SU-DHL-6 (cell line): ENCODE measurements at regions not wholly inside any gene's neighbourhood (a gene's known extent, or its start where the extent isn't known, plus 50 kb on each side); places are given as distances from the start of the nearest gene placed in this dataset.
A peak's percentile ranks its signal among the peaks of the same experiment; 100 is the strongest.
"Not testable (repeated sequence)": the region's sequence is repeated elsewhere in the genome, so short reads cannot be mapped to it uniquely, and the experiment has no call there.

Source experiments
- H2AFZ ChIP-seq: fragments of 200-600 bp; sonication (generic); 2 replicates; pipeline ENCODE4 v1.6.1; 2014; ENCODE audit warnings: low read depth, mild to moderate bottlenecking, moderate library complexity, mixed read lengths, antibody characterized with exemption, low read length; ENCODE audit not compliant: severe bottlenecking
- H3F3A ChIP-seq: fragments of 200-600 bp; shearing (Covaris generic); 2 replicates; pipeline ENCODE4 v1.6.0; 2016; ENCODE audit warnings: antibody characterized with exemption, mild to moderate bottlenecking; ENCODE audit not compliant: insufficient read depth
- H3K27ac ChIP-seq: fragments of 200-600 bp; sonication (generic); 2 replicates; pipeline ENCODE4 v1.5.1; 2016; ENCODE audit warnings: low read depth, mild to moderate bottlenecking, low read length, moderate library complexity, mixed read lengths
- H3K27me3 ChIP-seq: fragments of 200-600 bp; sonication (generic), shearing (Covaris generic); 2 replicates; pipeline ENCODE4 v1.6.0; 2014; ENCODE audit warnings: mild to moderate bottlenecking, low read length
- H3K36me3 ChIP-seq: fragments of 200-600 bp; sonication (generic); 2 replicates; pipeline ENCODE4 v1.6.1; 2014; ENCODE audit warnings: mild to moderate bottlenecking, low read length, mixed read lengths
- H3K4me2 ChIP-seq: fragments of 300-600, 200-600 bp; shearing (Covaris generic), sonication (generic); 2 replicates; pipeline ENCODE4 v1.6.0; 2014; ENCODE audit warnings: low read length, low read depth, mild to moderate bottlenecking; ENCODE audit not compliant: poor library complexity, severe bottlenecking
- H3K4me3 ChIP-seq: fragments of 200-600 bp; sonication (generic); 2 replicates; pipeline ENCODE4 v1.5.1; 2014; ENCODE audit warnings: antibody characterized with exemption, low read length, mild to moderate bottlenecking, mixed read lengths; ENCODE audit not compliant: insufficient read depth, poor library complexity, severe bottlenecking
- H3K79me2 ChIP-seq: fragments of 200-600 bp; sonication (generic); 2 replicates; pipeline ENCODE4 v1.6.1; 2014; ENCODE audit warnings: mild to moderate bottlenecking, low read length, moderate library complexity; ENCODE audit not compliant: insufficient read depth
- H3K9ac ChIP-seq: fragments of 200-600 bp; sonication (generic); 2 replicates; pipeline ENCODE4 v1.7.0; 2014; ENCODE audit warnings: mild to moderate bottlenecking, low read length
- H3K9me2 ChIP-seq: fragments of 200-600 bp; sonication (generic); replicated peaks from 2 replicates; pipeline ENCODE4 v1.6.1; 2014; ENCODE audit warnings: low read length; ENCODE audit not compliant: insufficient read depth
- H3K9me3 ChIP-seq: fragments of 200-600 bp; sonication (generic); 2 replicates; pipeline ENCODE4 v1.6.1; 2014; ENCODE audit warnings: low read length, mixed read lengths; ENCODE audit not compliant: insufficient read depth
- H4K20me1 ChIP-seq: fragments of 200-600 bp; sonication (generic); 2 replicates; pipeline ENCODE4 v1.6.1; 2014; ENCODE audit warnings: low read depth, mild to moderate bottlenecking, antibody characterized with exemption, low read length, moderate library complexity, mixed read lengths
- EZH2phosphoT487 ChIP-seq: fragments of 200-600 bp; sonication (generic), shearing (Covaris generic); conservative IDR thresholded peaks from 2 replicates; pipeline ENCODE4 v1.6.1; 2018; ENCODE audit warnings: mild to moderate bottlenecking, antibody characterized with exemption, low read length, moderate library complexity, mixed read lengths
- TF ChIP-seq, protein P1 (sequence below): fragments of 200-600 bp; sonication (generic); IDR thresholded peaks from one replicate; pipeline ENCODE4 v1.5.1; 2017; ENCODE audit warnings: antibody characterized with exemption, mild to moderate bottlenecking, low read length, moderate library complexity; ENCODE audit not compliant: insufficient read depth, poor library complexity, severe bottlenecking

- Histone ChIP-seq H3K27ac (no peak overlapping the region), H2AFZ (peak overlapping the region; percentile 74), H4K20me1 (no peaks in the 10 kb centered on the region), H3K79me2 (no peaks in the 10 kb centered on the region), H3K4me2 (no peak overlapping the region), H3K9me3 (no peaks in the 10 kb centered on the region), H3K9me2 (no peaks in the 10 kb centered on the region), H3K36me3 (no peaks in the 10 kb centered on the region), H3K9ac (no peak overlapping the region), H3K4me3 (no peak overlapping the region), H3K27me3 (no peaks in the 10 kb centered on the region), H3F3A (no peaks in the 10 kb centered on the region)
- TF ChIP-seq, protein P1, sequence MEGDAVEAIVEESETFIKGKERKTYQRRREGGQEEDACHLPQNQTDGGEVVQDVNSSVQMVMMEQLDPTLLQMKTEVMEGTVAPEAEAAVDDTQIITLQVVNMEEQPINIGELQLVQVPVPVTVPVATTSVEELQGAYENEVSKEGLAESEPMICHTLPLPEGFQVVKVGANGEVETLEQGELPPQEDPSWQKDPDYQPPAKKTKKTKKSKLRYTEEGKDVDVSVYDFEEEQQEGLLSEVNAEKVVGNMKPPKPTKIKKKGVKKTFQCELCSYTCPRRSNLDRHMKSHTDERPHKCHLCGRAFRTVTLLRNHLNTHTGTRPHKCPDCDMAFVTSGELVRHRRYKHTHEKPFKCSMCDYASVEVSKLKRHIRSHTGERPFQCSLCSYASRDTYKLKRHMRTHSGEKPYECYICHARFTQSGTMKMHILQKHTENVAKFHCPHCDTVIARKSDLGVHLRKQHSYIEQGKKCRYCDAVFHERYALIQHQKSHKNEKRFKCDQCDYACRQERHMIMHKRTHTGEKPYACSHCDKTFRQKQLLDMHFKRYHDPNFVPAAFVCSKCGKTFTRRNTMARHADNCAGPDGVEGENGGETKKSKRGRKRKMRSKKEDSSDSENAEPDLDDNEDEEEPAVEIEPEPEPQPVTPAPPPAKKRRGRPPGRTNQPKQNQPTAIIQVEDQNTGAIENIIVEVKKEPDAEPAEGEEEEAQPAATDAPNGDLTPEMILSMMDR = no peak
- no peak for TF ChIP-seq EZH2phosphoT487
Observed at GRCh38 chr21:20292280-20292679, 705.9 kb upstream of the NCAM2 start.

DNA sequence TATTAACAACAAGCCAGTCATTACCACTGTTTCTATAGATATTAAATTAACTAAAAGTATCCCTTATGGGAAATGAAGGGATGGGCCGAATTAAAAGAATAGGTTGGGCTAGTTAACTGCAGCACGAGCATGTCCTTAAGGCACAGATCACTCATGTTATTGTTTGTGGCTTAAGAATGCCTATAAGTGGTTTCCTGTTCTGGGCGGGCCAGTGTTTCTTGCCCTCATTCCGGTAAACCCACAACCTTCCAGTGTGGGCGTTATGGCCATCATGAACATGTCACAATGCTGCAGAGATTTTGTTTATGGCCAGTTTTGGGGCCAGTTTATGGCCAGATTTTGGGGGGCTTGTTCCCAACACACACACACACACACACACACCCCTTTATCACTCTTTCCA is 705.4 kb upstream of the NCAM2 start:
- H3K79me2 ChIP-seq, H3K9me2 ChIP-seq, H3K9me3 ChIP-seq, H3K36me3 ChIP-seq, H3K27ac ChIP-seq, H4K20me1 ChIP-seq, H3K4me2 ChIP-seq, H2AFZ ChIP-seq, H3K4me3 ChIP-seq, H3F3A ChIP-seq, H3K27me3 ChIP-seq, H3K9ac ChIP-seq: not testable (repeated sequence)

- no peaks in the 10 kb centered on the region for H3K9me2 ChIP-seq
- H3K27me3 ChIP-seq = no peaks in the 10 kb centered on the region
- no peaks in the 10 kb centered on the region for H3K36me3 ChIP-seq
- H3K4me3 ChIP-seq = no peak overlapping the region
- no peak overlapping the region for H2AFZ ChIP-seq
- no peaks in the 10 kb centered on the region for H4K20me1 ChIP-seq
- TF ChIP-seq EZH2phosphoT487 = no peak
- TF ChIP-seq, protein P1 = no peak
- H3K27ac ChIP-seq = no peak overlapping the region
- no peak overlapping the region for H3K4me2 ChIP-seq
- H3K79me2 ChIP-seq = no peaks in the 10 kb centered on the region
- H3K9ac ChIP-seq = no peak overlapping the region
- no peaks in the 10 kb centered on the region for H3F3A ChIP-seq
- H3K9me3 ChIP-seq = no peaks in the 10 kb centered on the region
Observed at GRCh38 chr21:20301395-20301794, 696.8 kb upstream of the NCAM2 start.

DNA sequence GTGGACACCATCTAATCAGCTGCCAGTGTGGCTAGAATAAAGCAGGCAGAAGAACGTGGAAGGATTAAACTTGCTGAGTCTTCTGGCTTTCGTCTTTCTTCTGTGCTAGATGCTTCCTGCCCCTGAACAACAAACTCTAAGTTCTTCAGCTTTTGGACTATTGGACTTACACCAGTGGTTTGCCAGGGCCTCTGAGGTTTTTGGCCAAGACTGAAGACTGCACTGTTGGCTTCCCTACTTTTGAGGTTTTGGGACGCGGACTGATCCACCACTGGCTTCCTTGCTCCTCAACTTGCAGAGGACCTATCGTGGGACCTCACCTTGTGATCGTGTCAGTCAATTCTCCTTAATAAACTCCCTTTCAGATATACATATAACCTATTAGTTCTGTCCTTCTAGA is 696.1 kb upstream of the NCAM2 start:
- Histone ChIP-seq H3K9ac (no peak overlapping the region), H4K20me1 (no peaks in the 10 kb centered on the region), H3K27ac (no peak overlapping the region), H3K27me3 (no peaks in the 10 kb centered on the region), H3K4me3 (no peak overlapping the region), H3K36me3 (no peaks in the 10 kb centered on the region), H2AFZ (no peak overlapping the region), H3K9me2 (no peaks in the 10 kb centered on the region), H3K4me2 (no peak overlapping the region), H3K9me3 (no peaks in the 10 kb centered on the region), H3F3A (no peaks in the 10 kb centered on the region), H3K79me2 (no peaks in the 10 kb centered on the region)
- TF ChIP-seq, protein P1 = no peak
- TF ChIP-seq EZH2phosphoT487 = no peak
